IMR-90 (cell line): ENCODE measurements at regions not wholly inside any gene's neighbourhood (a gene's known extent, or its start where the extent isn't known, plus 50 kb on each side); places are given as distances from the start of the nearest gene placed in this dataset.

Experiments used
- ATAC-seq: fragments of 200-7000 bp; cut with Tn5 transposase; 2 replicates; pipeline ENCODE4 v1.9.1; 2020; ENCODE audit warnings: low read depth, mild to moderate bottlenecking, moderate library complexity
- BruUV-seq: library from RNA; stranded (reverse); fragments of 400-500 nt; replicated peaks from 2 replicates; lab custom pipeline; 2021; lab: Mats Ljungman, UMichigan
- CTCF ChIA-PET: fragments of 300-600 bp; formaldehyde crosslinking; extraction: SDS; loops from one replicate; lab custom pipeline; 2021; ENCODE audit warnings: antibody characterized with exemption; lab: Yijun Ruan, JAX
- POLR2A ChIA-PET: fragments of 300-600 bp; sonication (Branson Sonifier 250); formaldehyde crosslinking; loops from one replicate; lab custom pipeline; 2022; ENCODE audit warnings: antibody characterized with exemption; ENCODE audit not compliant: unreplicated experiment; lab: Charles Lee
- DNase-seq: peaks from one replicate; pipeline ENCODE4 v3.0.0; 2013
- H2AFZ ChIP-seq: replicated peaks from 2 replicates; pipeline ENCODE3; 2013; ENCODE audit warnings: low read length, mild to moderate bottlenecking; ENCODE audit not compliant: poor library complexity
- H2AK5ac ChIP-seq: 2 replicates; pipeline ENCODE4 v1.6.1; 2013; ENCODE audit warnings: low read depth, low read length, inconsistent platforms
- H2AK9ac ChIP-seq: replicated peaks from 2 replicates; pipeline ENCODE3; 2013; ENCODE audit warnings: mild to moderate bottlenecking, low read depth, low read length, moderate library complexity; ENCODE audit not compliant: poor library complexity
- H2BK120ac ChIP-seq: 2 replicates; pipeline ENCODE4 v1.6.1; 2013; ENCODE audit warnings: low read depth, low read length, inconsistent platforms
- H2BK15ac ChIP-seq: 3 replicates; pipeline ENCODE4 v1.6.1; 2013; ENCODE audit warnings: low read depth, low read length, inconsistent platforms
- H2BK20ac ChIP-seq: 2 replicates; pipeline ENCODE4 v1.6.1; 2013; ENCODE audit warnings: low read depth, mild to moderate bottlenecking, inconsistent platforms, low read length, moderate library complexity
- H2BK5ac ChIP-seq: 2 replicates; pipeline ENCODE4 v1.6.1; 2013; ENCODE audit warnings: mild to moderate bottlenecking, low read depth, low read length, inconsistent platforms; ENCODE audit not compliant: poor library complexity, severe bottlenecking
- H3K14ac ChIP-seq: replicated peaks from 2 replicates; pipeline ENCODE4 v1.6.1; 2013; ENCODE audit warnings: low read depth, low read length, inconsistent platforms
- H3K18ac ChIP-seq: 2 replicates; pipeline ENCODE4 v1.6.1; 2013; ENCODE audit warnings: low read depth, low read length, control low read depth
- H3K23ac ChIP-seq: 2 replicates; pipeline ENCODE4 v1.6.1; 2013; ENCODE audit warnings: low read depth, low read length, inconsistent platforms
- H3K27ac ChIP-seq: 2 replicates; pipeline ENCODE4 v1.5.1; 2013; ENCODE audit warnings: mild to moderate bottlenecking, control low read depth, low read length; ENCODE audit not compliant: insufficient read depth
- H3K27me3 ChIP-seq: 2 replicates; pipeline ENCODE4 v1.6.1; 2013; ENCODE audit warnings: low read length; ENCODE audit not compliant: control insufficient read depth, insufficient read depth
- H3K36me3 ChIP-seq: 2 replicates; pipeline ENCODE4 v1.6.1; 2013; ENCODE audit warnings: low read length, mixed read lengths; ENCODE audit not compliant: control insufficient read depth, insufficient read depth
- H3K4ac ChIP-seq: 2 replicates; pipeline ENCODE4 v1.6.1; 2013; ENCODE audit warnings: low read depth, low read length, inconsistent platforms
- H3K4me1 ChIP-seq: 2 replicates; pipeline ENCODE4 v1.6.1; 2013; ENCODE audit warnings: low read length, mixed read lengths; ENCODE audit not compliant: control insufficient read depth, insufficient read depth
- H3K4me2 ChIP-seq: 2 replicates; pipeline ENCODE4 v1.6.1; 2013; ENCODE audit warnings: low read depth, mild to moderate bottlenecking, control low read depth, low read length, moderate library complexity
- H3K4me3 ChIP-seq: 2 replicates; pipeline ENCODE4 v1.5.1; 2013; ENCODE audit warnings: low read depth, mild to moderate bottlenecking, control low read depth, low read length, moderate library complexity; ENCODE audit not compliant: insufficient read depth
- H3K56ac ChIP-seq: 2 replicates; pipeline ENCODE4 v1.6.1; 2013; ENCODE audit warnings: low read length, inconsistent platforms; ENCODE audit not compliant: insufficient read depth; ENCODE audit errors: extremely low read depth
- H3K79me1 ChIP-seq, 2 experiments: 2 replicates each; pipeline ENCODE4 v1.6.1; 2013; ENCODE audit warnings: low read length in 2 of 2, inconsistent platforms in 1 of 2, low read depth in 1 of 2
- H3K9ac ChIP-seq: 2 replicates; pipeline ENCODE4 v1.6.1; 2013; ENCODE audit warnings: low read depth, low read length, control low read depth
- H3K9me1 ChIP-seq: 2 replicates; pipeline ENCODE4 v1.6.1; 2013; ENCODE audit warnings: low read length, inconsistent platforms; ENCODE audit not compliant: insufficient read depth
- H3K9me3 ChIP-seq: 2 replicates; pipeline ENCODE4 v1.6.1; 2013; ENCODE audit warnings: low read length; ENCODE audit not compliant: control insufficient read depth, insufficient read depth
- H4K20me1 ChIP-seq: 2 replicates; pipeline ENCODE4 v1.6.1; 2013; ENCODE audit warnings: low read length, inconsistent platforms; ENCODE audit not compliant: insufficient read depth
- H4K5ac ChIP-seq: 2 replicates; pipeline ENCODE4 v1.6.1; 2013; ENCODE audit warnings: mild to moderate bottlenecking, low read depth, low read length, control low read depth
- H4K8ac ChIP-seq, 2 experiments: 2 replicates each; pipeline ENCODE4 v1.6.1; 2013; ENCODE audit warnings: low read depth in 2 of 2, low read length in 2 of 2, control low read depth in 1 of 2, inconsistent platforms in 1 of 2
- H4K91ac ChIP-seq: 2 replicates; pipeline ENCODE4 v1.6.1; 2013; ENCODE audit warnings: low read depth, low read length, inconsistent platforms; ENCODE audit not compliant: insufficient read depth
- CEBPB ChIP-seq: IDR thresholded peaks from 2 replicates; pipeline ENCODE4 v1.6.1; 2012; ENCODE audit warnings: low read depth, low read length, improper control_type of control experiment
- CHD1 ChIP-seq: IDR thresholded peaks from 2 replicates; pipeline ENCODE4 v1.6.1; 2012; ENCODE audit warnings: low read depth, low read length, improper control_type of control experiment
- ELK1 ChIP-seq: fragments of 150-350 bp; IDR thresholded peaks from 2 replicates; pipeline ENCODE4 v1.6.1; 2016; ENCODE audit warnings: low read depth, mild to moderate bottlenecking, low read length, moderate library complexity, borderline replicate concordance
- FOS ChIP-seq: fragments of 150-350 bp; IDR thresholded peaks from 2 replicates; pipeline ENCODE4 v1.6.1; 2016; ENCODE audit warnings: low read depth, low read length
- MAZ ChIP-seq: IDR thresholded peaks from 2 replicates; pipeline ENCODE4 v1.6.1; 2012; ENCODE audit warnings: low read depth, mild to moderate bottlenecking, low read length, improper control_type of control experiment, moderate library complexity, borderline replicate concordance
- MXI1 ChIP-seq: IDR thresholded peaks from 2 replicates; pipeline ENCODE4 v1.6.1; 2012; ENCODE audit warnings: low read depth, mild to moderate bottlenecking, low read length, moderate library complexity, borderline replicate concordance
- NFE2L2 ChIP-seq: fragments of 150-350 bp; IDR thresholded peaks from 2 replicates; pipeline ENCODE4 v1.6.1; 2016; ENCODE audit warnings: low read depth, mild to moderate bottlenecking, low read length
- POLR2A ChIP-seq: IDR thresholded peaks from 2 replicates; pipeline ENCODE4 v1.6.1; 2012; ENCODE audit warnings: mild to moderate bottlenecking, low read depth, low read length
- RAD21 ChIP-seq: IDR thresholded peaks from 2 replicates; pipeline ENCODE4 v1.6.1; 2012; ENCODE audit warnings: low read length, improper control_type of control experiment
- RCOR1 ChIP-seq: IDR thresholded peaks from 2 replicates; pipeline ENCODE4 v1.6.1; 2012; ENCODE audit warnings: mild to moderate bottlenecking, low read length, improper control_type of control experiment; ENCODE audit not compliant: insufficient replicate concordance
- USF2 ChIP-seq: fragments of 150-350 bp; IDR thresholded peaks from 2 replicates; pipeline ENCODE4 v1.6.1; 2017; ENCODE audit warnings: mild to moderate bottlenecking, antibody characterized with exemption, low read length, low read depth
- WGBS, 2 experiments: methylation state at CpG; one replicate each; pipeline versions ENCODE4 v1.1.5 to v1.1.7; 2013; ENCODE audit warnings: missing lambda C conversion rate in 2 of 2; ENCODE audit not compliant: insufficient read length in 1 of 2; ENCODE audit errors: extremely low coverage in 2 of 2; 5-methylcytosine and 5-hydroxymethylcytosine counted together
- dilution Hi-C: fragments of 300-500 bp; cut with HindIII; formaldehyde crosslinking; loops from one replicate; pipeline ENCODE4 v1.14.3; 2018; ENCODE audit warnings: low sequenced_read_pairs; ENCODE audit not compliant: unreplicated experiment
- in situ Hi-C: fragments of 300-500 bp; cut with MboI; formaldehyde crosslinking; loops from 3 replicates; pipeline ENCODE4 v1.14.3; 2019; ENCODE audit warnings: low sequenced_read_pairs, inconsistent platforms, mixed read lengths
- intact Hi-C: fragments of 100-400 bp; cut with micrococcal nuclease; formaldehyde crosslinking; loops from 2 replicates; pipeline ENCODE4 v1.10.0; 2022
- TF ChIP-seq, protein P1 (sequence below): conservative IDR thresholded peaks from 2 replicates; pipeline ENCODE4 v1.5.1; 2012; ENCODE audit warnings: mild to moderate bottlenecking, low read depth, low read length, improper control_type of control experiment

DNA sequence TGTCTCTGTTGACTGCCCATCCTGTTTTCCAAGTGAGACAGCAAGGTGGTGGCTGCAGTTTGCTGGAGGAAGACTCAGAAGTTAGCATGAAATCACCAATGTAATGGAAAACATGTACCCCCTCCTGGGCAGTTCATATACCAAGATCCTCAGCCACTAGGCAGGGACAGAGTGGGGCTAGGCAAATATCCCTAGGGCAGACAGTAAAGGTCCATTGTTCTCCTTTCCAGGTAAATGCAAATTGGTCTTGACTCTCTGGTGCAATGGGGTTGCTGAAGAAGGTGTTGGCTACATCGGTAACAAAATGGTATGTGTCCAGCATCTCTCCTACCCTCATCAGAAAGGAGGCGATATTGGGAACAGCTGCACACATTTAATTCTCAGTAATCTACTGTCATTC, 233.6 kb upstream of the SOX4 start:
- H3K27me3 ChIP-seq: no peaks in the 10 kb centered on the region; the same call in 1 of the 2 replicates
- H3K4me2 ChIP-seq: no peak overlapping the region
- no peak overlapping the region for H2BK20ac ChIP-seq
- no peaks in the 10 kb centered on the region for H3K4me1 ChIP-seq
- CTCF ChIA-PET: no interaction called here
- ATAC-seq (no peak), DNase-seq (no peak)
- H3K4ac ChIP-seq: no peak overlapping the region
- no peaks in the 10 kb centered on the region for H3K9me1 ChIP-seq
- intact Hi-C loops: no loop called here
- POLR2A ChIA-PET: no interaction called here
- H2AK5ac ChIP-seq: no peak overlapping the region
- no peak overlapping the region for H4K5ac ChIP-seq
- no peak overlapping the region for H3K9ac ChIP-seq
- no peak overlapping the region for H2AFZ ChIP-seq
- H4K8ac ChIP-seq: no peak overlapping the region
- no peak overlapping the region for H3K14ac ChIP-seq
- H3K56ac ChIP-seq: no peak overlapping the region
- no peak overlapping the region for H4K91ac ChIP-seq
- in situ Hi-C loops: no loop called here
- H2BK15ac ChIP-seq: no peak overlapping the region
- H3K18ac ChIP-seq: no peak overlapping the region
- no peaks in the 10 kb centered on the region for H3K36me3 ChIP-seq
- WGBS, 2 experiments: no CpG with 5 or more reads among the region's 2 CpGs
- H3K27ac ChIP-seq: no peak overlapping the region
- H2AK9ac ChIP-seq: no peak overlapping the region
- dilution Hi-C loops: no loop called here
- BruUV-seq: no TSS peak
- H2BK5ac ChIP-seq: no peak overlapping the region
- H4K20me1 ChIP-seq: no peaks in the 10 kb centered on the region
- H3K23ac ChIP-seq: no peak overlapping the region
- TF ChIP-seq RAD21: no peak
- no peak for TF ChIP-seq POLR2A
- TF ChIP-seq, protein P1, sequence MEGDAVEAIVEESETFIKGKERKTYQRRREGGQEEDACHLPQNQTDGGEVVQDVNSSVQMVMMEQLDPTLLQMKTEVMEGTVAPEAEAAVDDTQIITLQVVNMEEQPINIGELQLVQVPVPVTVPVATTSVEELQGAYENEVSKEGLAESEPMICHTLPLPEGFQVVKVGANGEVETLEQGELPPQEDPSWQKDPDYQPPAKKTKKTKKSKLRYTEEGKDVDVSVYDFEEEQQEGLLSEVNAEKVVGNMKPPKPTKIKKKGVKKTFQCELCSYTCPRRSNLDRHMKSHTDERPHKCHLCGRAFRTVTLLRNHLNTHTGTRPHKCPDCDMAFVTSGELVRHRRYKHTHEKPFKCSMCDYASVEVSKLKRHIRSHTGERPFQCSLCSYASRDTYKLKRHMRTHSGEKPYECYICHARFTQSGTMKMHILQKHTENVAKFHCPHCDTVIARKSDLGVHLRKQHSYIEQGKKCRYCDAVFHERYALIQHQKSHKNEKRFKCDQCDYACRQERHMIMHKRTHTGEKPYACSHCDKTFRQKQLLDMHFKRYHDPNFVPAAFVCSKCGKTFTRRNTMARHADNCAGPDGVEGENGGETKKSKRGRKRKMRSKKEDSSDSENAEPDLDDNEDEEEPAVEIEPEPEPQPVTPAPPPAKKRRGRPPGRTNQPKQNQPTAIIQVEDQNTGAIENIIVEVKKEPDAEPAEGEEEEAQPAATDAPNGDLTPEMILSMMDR: no peak
- TF ChIP-seq USF2: no peak
- no peak for TF ChIP-seq FOS
- no peak for TF ChIP-seq ELK1
- TF ChIP-seq CHD1: no peak
- no peak for TF ChIP-seq MXI1
- TF ChIP-seq MAZ: no peak
- TF ChIP-seq CEBPB: no peak
- TF ChIP-seq NFE2L2: no peak
- no peak for TF ChIP-seq RCOR1
- no peak overlapping the region for H3K4me3 ChIP-seq
- H3K79me1 ChIP-seq: no peaks in the 10 kb centered on the region
- H2BK120ac ChIP-seq: no peak overlapping the region
- no peaks in the 10 kb centered on the region for H3K9me3 ChIP-seq
